ENCODE measurements at regions not wholly inside any gene's neighbourhood (a gene's known extent, or its start where the extent isn't known, plus 50 kb on each side); places are given as distances from the start of the nearest gene placed in this dataset.
"Not testable (repeated sequence)": the region's sequence is repeated elsewhere in the genome, so short reads cannot be mapped to it uniquely, and the experiment has no call there.

- DNase-seq = no peak
Measured at GRCh38 chr2:116537811-116538210, 1276.7 kb upstream of the DDX18 start.

- DNase-seq = no peak
Measured at GRCh38 chr2:116545286-116546068, 1269.0 kb upstream of the DDX18 start.

DNA sequence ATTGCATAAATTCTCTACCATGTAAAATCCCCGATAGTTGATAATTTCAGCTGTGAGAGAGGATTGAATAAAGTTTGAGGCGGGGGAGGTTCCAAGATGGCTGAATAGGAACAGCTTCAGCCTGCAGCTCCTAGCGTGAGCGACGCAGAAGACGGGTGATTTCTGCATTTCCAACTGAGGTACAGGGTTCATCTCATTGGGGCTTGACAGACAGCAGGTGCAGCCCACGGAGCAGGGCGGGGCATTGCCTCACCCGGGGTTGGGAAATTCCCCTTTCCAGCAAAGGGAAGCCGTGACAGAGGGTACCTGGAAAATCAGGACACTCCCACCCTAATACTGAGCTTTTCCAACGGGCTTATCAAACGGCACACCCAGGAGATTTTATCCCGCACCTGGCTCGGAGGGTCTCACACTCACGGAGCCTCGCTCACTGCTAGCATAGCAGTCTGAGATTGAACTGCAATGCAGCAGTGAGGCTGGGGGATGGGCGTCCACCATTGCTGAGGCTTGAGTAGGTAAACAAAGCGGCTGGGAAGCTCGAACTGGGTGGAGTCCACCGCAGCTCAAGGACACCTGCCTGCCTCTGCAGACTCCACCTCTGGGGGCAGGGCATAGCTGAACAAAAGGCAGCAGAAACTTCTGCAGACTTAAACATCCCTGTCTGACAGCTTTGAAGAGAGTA lies 1261.6 kb upstream of the DDX18 start:
- not testable (repeated sequence) for DNase-seq

DNA sequence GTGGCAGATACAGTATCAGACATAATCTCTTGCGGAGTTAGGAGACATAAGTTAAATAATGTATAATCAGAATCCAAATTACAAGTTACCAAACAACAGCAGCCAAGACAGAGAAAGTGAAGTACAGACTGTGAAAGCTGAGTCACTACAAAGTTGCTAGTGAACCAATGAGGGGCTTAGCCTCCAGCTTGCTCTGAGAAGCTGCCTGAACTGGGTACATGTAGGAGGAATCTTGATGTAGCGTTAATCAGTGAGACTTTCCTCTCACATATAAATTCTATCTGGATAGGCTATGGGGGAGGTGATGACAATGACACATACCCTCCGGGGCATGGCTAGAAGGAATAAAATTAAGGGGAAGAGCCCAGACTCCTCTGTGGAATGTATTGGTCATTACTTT lies 1234.3 kb upstream of the DDX18 start:
- no peak for DNase-seq

GRCh38 chr2:116582850-116583249 lies 1231.6 kb upstream of the DDX18 start:
- DNase-seq = no peak

GRCh38 chr2:116585669-116586327 lies 1228.7 kb upstream of the DDX18 start:
- DNase-seq = peak; percentile 72

DNA sequence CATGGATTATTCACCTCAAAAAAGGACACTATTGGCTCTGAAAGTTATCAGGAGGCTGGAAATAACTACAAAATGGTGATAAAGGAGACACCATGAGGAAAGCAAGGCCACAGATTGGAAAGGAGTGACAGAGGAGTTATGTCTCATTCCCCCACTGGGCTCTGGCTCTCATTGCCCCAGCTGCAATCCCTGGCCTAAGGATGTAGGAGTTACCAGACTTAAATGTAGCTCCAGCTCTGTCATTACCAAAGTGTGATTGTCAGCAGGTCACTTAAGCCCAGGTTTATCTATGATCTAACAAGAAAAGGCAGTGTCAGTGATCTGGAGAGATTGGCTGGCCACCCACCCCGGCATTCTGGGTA lies 1228.2 kb upstream of the DDX18 start:
- DNase-seq = no peak

Data from NCI-H1417 treated with DMSO at 0.1 percent for 48 hours (cell line).